IPS-NIHi7 (cell line): ENCODE measurements at regions not wholly inside any gene's neighbourhood (a gene's known extent, or its start where the extent isn't known, plus 50 kb on each side); places are given as distances from the start of the nearest gene placed in this dataset.

Source experiments
- DNase-seq: peaks from one replicate; pipeline ENCODE4 v3.0.0; 2012; ENCODE audit warnings: mixed read lengths; ENCODE audit errors: extremely low spot score

DNA sequence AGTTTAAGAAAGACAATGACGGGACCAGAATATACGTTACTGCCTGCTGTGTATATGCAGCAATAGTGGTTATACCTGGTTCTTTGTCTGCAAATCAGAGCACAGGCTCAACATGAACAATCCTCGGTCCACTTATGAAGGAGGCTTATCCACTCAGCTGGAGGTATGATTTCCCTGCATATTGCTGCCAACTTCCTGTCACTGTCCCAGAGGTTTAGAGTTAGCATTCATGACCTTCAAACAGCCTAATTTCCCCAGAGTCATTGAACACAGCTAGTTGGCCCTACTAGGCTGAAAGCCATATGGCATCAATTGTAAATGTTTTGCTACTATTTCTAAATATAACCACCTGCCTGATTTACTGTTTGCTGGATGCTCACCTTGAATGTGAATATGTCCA, 224.9 kb upstream of the ZNF717 start:
- no peak for DNase-seq

DNA sequence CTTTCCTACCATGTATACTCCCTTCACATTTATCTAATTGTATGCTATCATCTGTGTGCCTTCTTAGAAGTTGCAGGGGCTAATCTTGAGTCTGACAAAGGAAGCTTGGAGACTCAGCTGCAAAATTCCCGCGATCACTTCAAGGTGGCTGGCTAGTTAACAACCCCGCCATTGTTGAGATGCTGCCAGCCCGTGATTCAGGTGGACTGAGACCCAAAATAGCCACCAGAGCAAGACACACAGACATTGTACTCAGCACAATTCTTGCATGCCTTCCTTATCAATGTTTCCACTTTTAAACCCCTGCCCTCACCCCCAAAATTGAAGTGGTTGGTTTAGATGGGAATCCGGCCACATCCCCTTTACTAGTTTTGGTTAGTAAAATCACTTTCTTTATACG, 225.8 kb upstream of the ZNF717 start:
- DNase-seq, result peak; percentile 15

DNA sequence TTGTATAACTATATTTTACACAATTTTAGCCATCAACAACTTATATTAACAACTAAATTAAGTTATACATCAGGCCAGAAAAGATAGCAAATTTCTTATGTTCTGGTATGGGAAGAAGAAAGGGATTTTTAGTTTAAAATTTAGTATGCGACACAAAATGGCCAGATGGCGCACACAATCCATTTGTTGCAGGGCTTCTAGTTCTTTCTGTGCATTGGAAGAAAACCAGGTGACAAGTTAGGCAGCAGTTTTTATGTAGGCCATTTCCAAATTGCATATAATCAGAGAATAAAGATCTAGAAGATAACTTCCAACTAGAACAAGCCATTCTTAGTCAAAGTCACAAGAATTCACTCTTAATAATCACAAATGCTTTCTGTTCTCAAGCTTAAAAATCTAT, 230.1 kb upstream of the ZNF717 start:
- DNase-seq, result no peak

DNA sequence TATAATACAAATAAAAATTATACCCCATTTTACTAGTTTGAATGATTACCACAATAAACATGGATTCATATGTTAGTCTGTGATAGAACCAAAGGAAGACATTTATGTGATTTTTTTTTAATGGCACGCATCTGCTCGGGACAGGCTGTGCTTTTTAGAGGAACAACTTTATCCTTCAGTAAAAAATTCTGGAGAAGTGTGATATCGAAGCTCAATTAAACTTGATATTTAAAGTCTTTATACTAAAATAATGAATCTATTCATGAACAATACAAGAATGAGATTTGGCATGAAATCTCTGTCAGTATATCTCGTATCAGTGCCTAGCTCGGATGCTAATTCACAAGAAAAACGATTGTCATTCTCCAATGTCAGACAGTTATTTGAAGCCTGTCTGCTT, 230.8 kb upstream of the ZNF717 start:
- no peak for DNase-seq

DNA sequence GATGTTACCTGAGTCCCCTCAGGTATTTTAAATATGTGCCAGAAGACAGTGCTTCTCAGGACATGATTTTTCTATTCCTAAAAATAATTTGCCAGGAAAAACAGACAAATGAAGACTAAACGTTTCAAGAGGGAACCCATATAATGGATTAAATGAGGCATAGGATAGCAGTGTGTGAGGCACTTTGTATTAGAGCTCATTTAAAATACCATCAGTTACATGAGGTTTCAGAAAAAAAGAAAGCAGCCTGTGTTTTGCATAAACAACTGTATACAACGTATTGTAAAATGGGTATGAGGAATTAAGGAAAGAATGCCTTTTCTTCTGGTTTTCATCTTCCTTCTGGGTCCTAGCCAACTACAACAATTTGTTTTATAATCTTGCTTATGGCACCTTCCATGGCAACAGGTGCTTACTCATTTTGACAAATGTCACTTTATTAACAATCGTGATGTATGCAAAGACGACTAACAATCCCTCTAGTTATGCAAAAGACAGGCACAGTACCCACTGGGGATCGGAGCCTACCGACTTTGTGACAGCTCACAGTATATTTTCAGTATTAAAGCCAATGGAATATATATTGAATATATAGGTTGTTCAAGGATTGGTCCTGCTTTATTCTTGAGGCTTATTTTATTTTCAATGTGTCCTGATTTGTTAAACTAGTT, 231.6 kb upstream of the ZNF717 start:
- DNase-seq, result no peak

DNA sequence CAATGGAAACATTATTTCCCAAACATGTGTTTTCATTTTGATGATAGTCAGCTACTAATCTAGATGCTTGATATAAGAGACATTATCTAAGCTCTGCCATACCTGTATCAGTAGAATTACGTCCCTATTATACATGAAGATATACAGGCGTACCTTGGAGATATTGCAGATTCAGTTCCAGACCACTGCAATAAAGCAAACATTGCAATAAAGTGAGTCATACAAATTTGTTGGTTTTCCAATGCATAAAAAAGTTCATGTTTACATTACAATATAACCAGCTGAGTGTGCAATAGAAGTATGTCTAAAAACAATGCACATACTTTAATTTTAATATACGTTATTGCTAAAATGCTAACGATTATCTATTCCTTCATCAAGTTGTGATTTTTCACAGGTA, 236.0 kb upstream of the ZNF717 start:
- DNase-seq, result no peak

DNA sequence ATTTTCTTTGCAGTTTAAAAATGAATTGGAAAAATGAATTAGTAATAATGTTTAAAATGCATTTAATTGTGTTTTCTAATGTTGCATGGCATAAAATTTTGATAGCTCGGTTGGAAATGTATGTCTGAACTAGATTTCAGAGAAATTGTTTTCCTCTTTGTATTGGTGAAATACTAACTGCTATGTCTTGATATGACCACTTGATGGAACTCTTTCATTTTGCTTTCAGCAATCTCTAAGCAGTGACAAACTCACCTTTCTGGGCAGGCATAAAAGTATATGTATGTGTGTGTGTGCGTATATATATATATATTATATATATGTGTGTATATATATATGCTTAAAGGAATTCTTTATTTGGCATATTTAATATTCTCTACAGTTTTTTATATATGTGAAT, 239.3 kb upstream of the ZNF717 start:
- DNase-seq, result no peak

DNA sequence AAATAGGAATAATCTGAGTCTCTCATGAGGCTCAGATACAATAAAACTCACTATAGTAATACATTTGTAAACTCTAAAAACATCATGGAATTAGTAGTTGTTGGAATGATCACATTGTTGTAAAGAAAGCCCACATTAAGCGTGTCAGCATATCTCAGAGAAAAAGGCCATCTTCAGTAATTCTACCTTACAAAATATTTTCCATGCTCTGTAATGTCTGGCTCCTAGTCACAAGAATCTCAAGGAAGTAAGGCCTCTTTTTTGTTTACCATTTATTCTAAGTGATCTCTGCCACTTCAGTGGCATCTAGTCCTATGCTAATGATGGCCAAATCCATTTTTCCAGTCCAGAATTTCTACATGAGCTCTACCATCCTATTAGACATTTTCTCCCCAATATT, 240.2 kb upstream of the ZNF717 start:
- DNase-seq, result no peak

DNA sequence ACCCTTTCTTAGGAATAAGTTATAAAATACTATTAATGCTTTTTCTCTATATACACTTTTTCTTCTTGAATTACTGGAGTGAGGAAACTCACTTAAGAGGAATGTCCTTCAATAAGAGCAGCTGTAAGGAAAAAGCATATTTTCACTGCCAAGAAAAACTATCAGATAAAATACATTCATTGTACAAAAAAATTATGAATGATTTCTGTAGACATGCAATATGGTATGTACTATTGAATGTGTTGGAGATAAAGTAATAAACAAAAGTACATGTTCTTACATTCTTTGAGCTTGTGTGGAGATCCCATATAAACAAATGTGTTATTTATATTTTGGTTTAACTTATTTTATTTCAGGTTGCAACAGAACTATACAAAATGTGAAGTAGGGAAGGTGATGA, 241.0 kb upstream of the ZNF717 start:
- no peak for DNase-seq

DNA sequence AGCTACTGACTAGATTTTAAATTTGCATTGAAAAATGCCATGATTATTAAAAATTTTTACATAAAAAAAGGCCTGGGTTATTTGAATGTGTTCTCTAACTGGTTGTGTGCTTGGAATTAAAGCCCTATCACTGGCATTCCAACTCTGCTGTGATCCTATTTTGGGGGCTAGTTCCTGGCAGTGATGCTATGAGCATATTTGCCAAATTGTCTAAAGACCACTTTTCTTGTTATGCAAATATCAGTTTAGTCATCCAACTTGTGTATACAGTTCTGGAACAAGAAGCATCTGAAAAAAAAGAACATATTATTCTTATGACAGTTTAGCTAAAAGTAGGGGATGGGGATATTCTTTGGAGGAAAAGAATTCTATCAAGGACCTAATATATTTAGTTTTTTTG, 243.4 kb upstream of the ZNF717 start:
- no peak for DNase-seq

DNA sequence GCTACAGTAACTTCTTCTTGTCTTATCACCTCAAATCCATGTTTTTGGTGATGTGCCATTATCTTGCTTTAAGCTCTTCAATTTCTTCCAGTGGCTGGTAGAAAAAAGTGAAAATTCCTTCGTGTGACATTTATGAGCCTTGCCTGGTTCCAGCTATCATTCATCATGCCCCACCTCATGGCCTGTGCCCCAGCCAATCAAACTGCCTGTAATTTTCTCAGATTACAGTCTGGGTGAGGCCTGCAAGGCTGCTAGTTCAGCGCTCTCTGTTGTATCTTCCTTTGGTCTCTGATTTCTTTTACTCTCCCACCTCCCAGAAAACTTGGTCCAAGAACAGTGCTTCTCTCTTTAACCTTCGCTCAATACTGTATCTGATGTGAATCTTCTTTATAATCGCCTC, 249.3 kb upstream of the ZNF717 start:
- DNase-seq, result no peak

DNA sequence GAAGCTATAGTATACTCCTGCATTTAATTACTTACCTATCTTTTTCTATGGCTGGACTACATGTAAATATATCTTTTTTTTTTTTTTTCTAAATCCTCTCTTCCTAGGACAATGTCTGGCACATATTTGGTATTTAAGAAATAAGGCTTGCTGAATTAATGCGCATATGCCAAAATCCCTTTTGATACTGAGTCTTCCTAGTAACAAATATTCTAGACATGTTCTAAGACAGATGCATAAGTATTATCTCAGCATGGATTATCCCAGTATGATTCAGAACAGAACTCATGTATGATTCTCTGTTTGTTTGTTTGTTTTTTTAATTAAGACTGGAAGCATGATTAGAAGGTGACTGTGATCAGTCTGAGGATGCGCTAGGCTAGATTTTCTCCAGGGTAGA, 249.8 kb upstream of the ZNF717 start:
- no peak for DNase-seq

DNA sequence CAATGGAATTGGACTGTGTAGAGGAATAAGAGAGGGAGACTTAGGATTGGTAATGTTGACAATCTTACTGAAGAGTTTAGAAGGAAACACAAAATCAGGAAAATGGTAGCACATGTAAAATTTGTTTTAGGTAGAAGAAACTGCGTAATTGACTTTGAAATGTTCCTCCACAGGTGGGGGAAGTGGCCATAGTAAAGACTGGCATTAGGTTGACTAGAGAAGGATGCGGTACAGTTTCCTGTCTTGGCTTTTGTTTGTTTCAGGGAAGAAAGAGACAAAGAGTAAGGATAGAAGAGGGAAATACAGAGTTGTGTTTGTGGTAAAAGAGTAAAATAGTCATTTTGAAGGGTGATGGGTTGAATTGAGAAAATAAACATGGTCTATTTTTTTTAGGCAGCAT, 253.6 kb upstream of the ZNF717 start:
- no peak for DNase-seq

DNA sequence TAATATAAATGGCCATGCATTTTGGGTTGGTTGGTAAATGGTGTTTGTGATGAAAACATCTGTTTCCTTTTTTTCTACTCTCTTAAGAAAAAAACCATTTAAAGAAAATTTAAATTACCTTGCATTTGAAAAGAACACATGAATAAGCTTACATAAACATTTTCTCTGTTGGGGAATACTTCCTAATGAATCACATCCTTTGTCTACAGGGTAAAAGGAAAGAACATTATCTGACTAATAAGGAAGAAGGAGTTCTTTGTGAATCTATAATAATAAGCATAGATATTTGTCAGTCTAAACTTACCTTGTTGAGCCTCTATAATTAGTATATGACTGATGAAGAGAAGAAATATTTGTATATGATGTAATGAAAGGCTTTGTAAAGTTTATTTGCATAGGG, 254.1 kb upstream of the ZNF717 start:
- no peak for DNase-seq

DNA sequence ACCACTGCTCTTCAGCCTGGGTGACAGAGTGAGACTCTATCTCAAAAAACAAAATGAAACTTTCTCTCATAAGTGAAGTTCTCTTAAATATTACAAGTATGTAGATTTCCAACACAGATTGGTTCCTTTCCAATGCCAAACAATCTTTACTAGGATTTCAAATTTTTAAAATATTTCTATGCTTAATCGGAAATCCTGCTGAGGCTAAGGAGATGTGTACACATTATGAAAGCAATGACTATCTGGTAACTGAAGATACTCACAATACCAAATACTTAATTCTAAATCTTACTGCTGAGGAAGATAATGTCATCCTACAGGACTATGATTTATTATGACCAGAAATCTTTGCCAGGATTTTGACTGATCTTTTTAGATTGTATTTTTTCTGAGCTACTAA, 255.6 kb upstream of the ZNF717 start:
- DNase-seq, result no peak

DNA sequence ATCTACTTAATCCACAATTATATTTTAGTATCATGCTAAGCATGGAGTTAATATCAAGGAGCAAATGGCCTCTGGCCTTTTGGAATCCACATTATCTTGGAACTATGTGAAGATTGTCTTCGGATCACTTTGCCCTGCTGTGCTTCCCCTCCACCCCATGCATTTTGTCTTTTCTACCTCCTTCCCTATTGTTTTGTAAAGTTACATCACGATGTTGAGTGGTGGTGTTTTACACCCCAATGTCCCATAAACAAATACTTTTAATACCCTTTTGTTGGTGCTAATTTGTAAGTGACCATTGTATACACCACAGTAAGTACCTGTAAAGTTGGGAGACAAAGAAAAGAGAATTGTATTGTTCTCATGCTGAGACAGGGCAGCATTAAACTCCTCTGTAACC, 258.4 kb upstream of the ZNF717 start:
- peak; percentile 26 for DNase-seq

DNA sequence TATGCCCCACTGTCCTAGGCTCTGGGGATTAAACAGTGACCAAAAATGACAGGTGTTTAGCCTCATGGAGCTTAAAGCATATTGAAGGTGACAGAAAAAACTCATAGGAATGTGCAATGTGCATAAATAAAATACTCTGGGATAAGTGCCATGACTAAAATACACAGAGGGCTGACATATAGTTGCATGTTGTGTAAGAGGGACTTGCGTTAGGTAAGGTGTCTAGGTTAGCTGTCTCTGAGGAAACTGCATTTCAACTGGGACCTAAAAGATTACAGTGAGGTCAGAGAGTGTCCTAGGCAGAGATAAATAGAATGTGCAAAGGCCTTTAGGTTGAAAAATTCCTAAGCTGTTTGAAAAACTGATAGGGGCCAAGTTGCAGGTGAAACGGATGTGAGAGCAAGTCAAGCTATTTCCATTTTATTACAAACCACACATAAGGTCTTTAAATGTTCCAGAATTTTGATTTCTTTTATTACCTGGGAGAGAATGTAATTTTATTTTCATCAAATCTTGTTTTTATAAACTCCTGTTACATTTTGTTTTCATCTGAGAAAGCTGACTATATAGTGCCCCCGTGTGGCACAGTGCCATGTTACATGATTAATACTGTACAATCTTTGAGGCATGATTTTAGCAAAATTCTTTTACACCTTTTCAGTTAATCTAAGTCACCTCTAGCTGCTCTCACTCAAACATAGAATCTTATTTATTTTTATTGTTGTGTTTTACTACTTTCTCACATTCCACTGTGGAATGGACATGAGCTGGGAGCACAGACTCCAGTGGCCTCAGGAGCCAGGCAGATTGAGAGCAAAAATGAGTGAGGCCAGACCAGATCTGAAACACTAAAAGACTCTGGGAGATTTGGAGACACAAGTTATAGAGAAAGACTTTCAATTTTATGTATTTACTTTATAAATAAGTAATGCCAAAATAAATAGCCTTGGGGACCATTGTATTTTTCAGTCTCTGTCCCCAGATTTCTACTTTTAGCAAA, 259.6 kb upstream of the ZNF717 start:
- DNase-seq, result no peak

DNA sequence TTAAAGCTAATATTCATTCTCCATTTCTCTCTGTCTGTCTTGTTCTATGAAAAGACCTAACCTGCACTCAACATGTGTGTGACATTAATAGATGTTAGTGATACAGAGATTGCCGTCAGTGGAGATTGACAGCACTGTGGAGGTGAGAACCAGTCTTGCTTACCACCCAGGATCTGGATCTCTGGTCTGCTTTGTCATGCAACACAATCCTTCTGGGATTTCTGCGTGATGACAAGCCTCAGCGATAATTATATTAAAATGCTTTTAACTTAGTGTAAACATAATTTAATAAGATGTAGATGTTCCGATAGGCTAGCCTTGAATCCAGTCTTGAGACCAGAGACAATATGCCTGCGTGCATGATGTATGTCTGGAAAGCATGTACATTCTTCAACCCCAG, 262.0 kb upstream of the ZNF717 start:
- no peak for DNase-seq

DNA sequence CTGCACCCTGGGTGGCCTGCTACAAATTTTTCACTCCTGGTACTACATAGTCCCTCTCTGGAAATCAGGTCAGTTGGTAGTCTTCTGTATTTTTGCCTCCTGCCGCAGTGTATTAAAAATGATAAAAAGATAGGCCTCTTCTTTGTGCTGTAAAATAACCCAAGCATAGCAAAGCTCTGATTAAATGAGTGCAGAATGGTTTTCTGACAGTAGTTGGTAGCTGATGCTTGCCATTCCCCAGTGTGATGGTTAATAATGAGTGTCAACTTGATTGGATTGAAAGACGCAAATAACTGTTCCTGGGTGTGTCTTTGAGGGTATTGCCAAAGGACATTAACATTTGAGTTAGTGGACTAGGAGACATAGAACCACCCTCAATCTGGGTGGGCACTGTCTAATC, 264.4 kb upstream of the ZNF717 start:
- no peak for DNase-seq

DNA sequence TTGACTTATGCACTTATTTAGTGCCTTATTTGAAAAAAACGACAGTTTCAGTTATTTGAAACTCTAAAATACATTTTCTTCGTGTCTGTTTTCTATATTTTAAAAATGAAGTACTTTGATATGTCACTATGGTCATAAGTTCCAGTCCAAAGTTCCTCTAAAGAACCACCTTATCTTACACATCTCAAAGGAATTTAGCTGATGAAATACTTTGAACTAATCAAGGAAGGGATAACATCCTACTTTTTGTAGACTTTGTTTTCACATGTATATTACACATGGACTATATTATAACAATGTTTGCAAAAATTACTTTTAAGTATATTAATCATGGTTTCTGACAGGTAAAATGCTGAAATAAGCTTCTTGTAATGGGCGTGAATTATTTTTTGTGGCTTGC, 265.8 kb upstream of the ZNF717 start:
- DNase-seq, result no peak

DNA sequence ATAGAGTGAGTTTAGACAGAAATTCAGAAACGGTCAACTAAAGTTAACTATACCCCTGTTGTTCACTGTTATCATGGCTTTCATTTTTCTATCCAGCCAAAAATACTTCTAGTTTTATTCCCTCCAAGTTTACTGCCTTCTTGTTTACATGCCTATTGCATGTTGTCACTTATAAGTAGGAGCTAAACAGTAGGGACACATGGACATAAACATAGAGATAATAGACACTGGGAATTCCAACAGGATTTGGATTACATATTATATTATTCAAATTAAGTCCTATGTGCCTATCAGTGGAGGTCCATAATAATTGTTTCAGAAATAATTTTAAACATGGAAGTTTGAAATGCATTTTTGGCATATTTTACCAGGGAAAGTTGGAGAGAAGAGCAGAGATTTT, 269.1 kb upstream of the ZNF717 start:
- no peak for DNase-seq

DNA sequence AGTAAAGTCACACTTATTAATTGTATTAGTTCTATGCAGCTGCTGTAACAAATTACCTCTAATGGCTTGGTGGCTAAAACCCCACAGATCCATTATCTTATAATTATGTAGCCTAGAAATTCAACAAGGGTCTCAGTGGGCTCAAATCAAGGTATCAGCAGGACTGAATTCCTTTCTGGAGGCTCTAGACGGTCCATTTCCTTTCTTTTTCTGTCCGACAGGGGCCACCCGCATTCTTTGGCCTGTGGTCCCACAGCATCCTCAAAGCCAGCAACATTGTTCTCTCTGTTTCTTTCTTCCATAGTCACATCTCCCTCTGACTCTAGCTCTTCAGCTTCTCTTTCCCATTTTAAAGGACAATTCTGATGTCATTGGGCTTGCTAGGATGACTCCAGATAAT, 276.3 kb upstream of the ZNF717 start:
- no peak for DNase-seq

DNA sequence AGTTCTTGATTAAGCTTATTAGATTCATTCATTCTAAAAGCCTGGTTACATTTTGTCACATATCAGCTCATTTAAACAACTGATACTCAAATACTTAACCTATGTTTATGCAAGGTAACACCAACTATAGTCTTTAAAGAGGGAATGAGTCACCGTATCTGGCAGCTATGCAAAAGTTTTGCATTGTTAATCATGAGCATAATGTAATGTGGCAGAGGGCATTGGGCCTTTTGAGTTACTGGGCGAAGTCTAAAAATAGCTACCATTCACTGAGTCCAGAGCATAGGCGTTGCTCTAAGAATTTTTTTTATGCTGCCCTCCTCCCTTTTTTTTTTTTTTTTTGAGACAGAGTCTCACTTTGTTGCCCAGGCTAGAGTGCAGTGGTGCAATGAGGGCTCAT, 277.7 kb upstream of the ZNF717 start:
- DNase-seq, result no peak
